ENCODE measurements at regions not wholly inside any gene's neighbourhood (a gene's known extent, or its start where the extent isn't known, plus 50 kb on each side); places are given as distances from the start of the nearest gene placed in this dataset.
"Not testable (repeated sequence)": the region's sequence is repeated elsewhere in the genome, so short reads cannot be mapped to it uniquely, and the experiment has no call there.

GRCh38 chr16:63426275-63426870 lies 1390.1 kb upstream of the CDH8 start:
- H3K9ac ChIP-seq (ENCODE audit: low read depth, low read length): no peak overlapping the region
- H3K9me3 ChIP-seq (ENCODE audit: control insufficient read depth, insufficient read depth, low read length): no peaks in the 10 kb centered on the region
- H3K4me1 ChIP-seq (ENCODE audit: insufficient read depth, low read length): no peaks in the 10 kb centered on the region
- no peaks in the 10 kb centered on the region for H3K36me3 ChIP-seq (ENCODE audit: insufficient read depth, low read length)

GRCh38 chr16:63422715-63423114 lies 1386.5 kb upstream of the CDH8 start:
- Histone ChIP-seq H3K9me3 (ENCODE audit: control insufficient read depth, insufficient read depth, low read length) (no peaks in the 10 kb centered on the region), H3K36me3 (ENCODE audit: insufficient read depth, low read length) (no peaks in the 10 kb centered on the region), H3K4me1 (ENCODE audit: insufficient read depth, low read length) (no peaks in the 10 kb centered on the region), H3K9ac (ENCODE audit: low read depth, low read length) (no peak overlapping the region)

- Histone ChIP-seq H3K9me3 (ENCODE audit: control insufficient read depth, insufficient read depth, low read length) (no peaks in the 10 kb centered on the region), H3K9ac (ENCODE audit: low read depth, low read length) (no peak overlapping the region), H3K36me3 (ENCODE audit: insufficient read depth, low read length) (no peaks in the 10 kb centered on the region), H3K4me1 (ENCODE audit: insufficient read depth, low read length) (no peaks in the 10 kb centered on the region)
These were observed 1380.5 kb upstream of the CDH8 start for GRCh38 chr16:63416712-63417111.

GRCh38 chr16:63415014-63415413 lies 1378.8 kb upstream of the CDH8 start:
- no peaks in the 10 kb centered on the region for H3K36me3 ChIP-seq (ENCODE audit: insufficient read depth, low read length)
- H3K9me3 ChIP-seq (ENCODE audit: control insufficient read depth, insufficient read depth, low read length): no peaks in the 10 kb centered on the region
- no peaks in the 10 kb centered on the region for H3K4me1 ChIP-seq (ENCODE audit: insufficient read depth, low read length)
- no peak overlapping the region for H3K9ac ChIP-seq (ENCODE audit: low read depth, low read length)

- Histone ChIP-seq H3K9ac (ENCODE audit: low read depth, low read length) (no peak overlapping the region), H3K9me3 (ENCODE audit: control insufficient read depth, insufficient read depth, low read length) (no peaks in the 10 kb centered on the region), H3K36me3 (ENCODE audit: insufficient read depth, low read length) (no peaks in the 10 kb centered on the region), H3K4me1 (ENCODE audit: insufficient read depth, low read length) (no peaks in the 10 kb centered on the region)
These were observed 1374.4 kb upstream of the CDH8 start for GRCh38 chr16:63410594-63410993.

GRCh38 chr16:63403792-63404191 lies 1367.6 kb upstream of the CDH8 start:
- Histone ChIP-seq H3K9me3 (ENCODE audit: control insufficient read depth, insufficient read depth, low read length) (no peaks in the 10 kb centered on the region), H3K36me3 (ENCODE audit: insufficient read depth, low read length) (no peaks in the 10 kb centered on the region), H3K4me1 (ENCODE audit: insufficient read depth, low read length) (no peaks in the 10 kb centered on the region), H3K9ac (ENCODE audit: low read depth, low read length) (no peak overlapping the region)

- H3K9me3 ChIP-seq (ENCODE audit: control insufficient read depth, insufficient read depth, low read length); H3K9ac ChIP-seq (ENCODE audit: low read depth, low read length); H3K4me1 ChIP-seq (ENCODE audit: insufficient read depth, low read length); H3K36me3 ChIP-seq (ENCODE audit: insufficient read depth, low read length): not testable (repeated sequence)
These were observed 1352.0 kb upstream of the CDH8 start for GRCh38 chr16:63388277-63388676.

GRCh38 chr16:63385714-63386432 lies 1349.6 kb upstream of the CDH8 start:
- no peak overlapping the region for H3K9ac ChIP-seq (ENCODE audit: low read depth, low read length)
- H3K9me3 ChIP-seq (ENCODE audit: control insufficient read depth, insufficient read depth, low read length): no peaks in the 10 kb centered on the region
- no peaks in the 10 kb centered on the region for H3K4me1 ChIP-seq (ENCODE audit: insufficient read depth, low read length)
- no peaks in the 10 kb centered on the region for H3K36me3 ChIP-seq (ENCODE audit: insufficient read depth, low read length)

GRCh38 chr16:63373744-63374143 lies 1337.5 kb upstream of the CDH8 start:
- H3K9me3 ChIP-seq (ENCODE audit: control insufficient read depth, insufficient read depth, low read length): no peaks in the 10 kb centered on the region
- no peaks in the 10 kb centered on the region; the same call in 1 of the 2 replicates for H3K4me1 ChIP-seq (ENCODE audit: insufficient read depth, low read length)
- no peaks in the 10 kb centered on the region for H3K36me3 ChIP-seq (ENCODE audit: insufficient read depth, low read length)
- no peak overlapping the region for H3K9ac ChIP-seq (ENCODE audit: low read depth, low read length)

- no peaks in the 10 kb centered on the region for H3K36me3 ChIP-seq (ENCODE audit: insufficient read depth, low read length)
- no peaks in the 10 kb centered on the region; the same call in 1 of the 2 replicates for H3K4me1 ChIP-seq (ENCODE audit: insufficient read depth, low read length)
- no peaks in the 10 kb centered on the region for H3K9me3 ChIP-seq (ENCODE audit: control insufficient read depth, insufficient read depth, low read length)
- H3K9ac ChIP-seq (ENCODE audit: low read depth, low read length): no peak overlapping the region
These were observed 1336.6 kb upstream of the CDH8 start for GRCh38 chr16:63372815-63373214.

GRCh38 chr16:63372283-63372682 lies 1336.0 kb upstream of the CDH8 start:
- Histone ChIP-seq H3K9me3 (ENCODE audit: control insufficient read depth, insufficient read depth, low read length) (no peaks in the 10 kb centered on the region), H3K4me1 (ENCODE audit: insufficient read depth, low read length) (no peaks in the 10 kb centered on the region; the same call in 1 of the 2 replicates), H3K36me3 (ENCODE audit: insufficient read depth, low read length) (no peaks in the 10 kb centered on the region), H3K9ac (ENCODE audit: low read depth, low read length) (no peak overlapping the region)

GRCh38 chr16:63365649-63366304 lies 1329.5 kb upstream of the CDH8 start:
- Histone ChIP-seq H3K36me3 (ENCODE audit: insufficient read depth, low read length) (no peaks in the 10 kb centered on the region), H3K9ac (ENCODE audit: low read depth, low read length) (no peak overlapping the region), H3K9me3 (ENCODE audit: control insufficient read depth, insufficient read depth, low read length) (no peaks in the 10 kb centered on the region), H3K4me1 (ENCODE audit: insufficient read depth, low read length) (no peaks in the 10 kb centered on the region)

GRCh38 chr16:63363738-63364137 lies 1327.5 kb upstream of the CDH8 start:
- no peaks in the 10 kb centered on the region for H3K4me1 ChIP-seq (ENCODE audit: insufficient read depth, low read length)
- H3K36me3 ChIP-seq (ENCODE audit: insufficient read depth, low read length): no peaks in the 10 kb centered on the region
- no peaks in the 10 kb centered on the region for H3K9me3 ChIP-seq (ENCODE audit: control insufficient read depth, insufficient read depth, low read length)
- H3K9ac ChIP-seq (ENCODE audit: low read depth, low read length): no peak overlapping the region

GRCh38 chr16:63361032-63361624 lies 1324.9 kb upstream of the CDH8 start:
- no peak overlapping the region for H3K9ac ChIP-seq (ENCODE audit: low read depth, low read length)
- H3K4me1 ChIP-seq (ENCODE audit: insufficient read depth, low read length): no peaks in the 10 kb centered on the region
- H3K9me3 ChIP-seq (ENCODE audit: control insufficient read depth, insufficient read depth, low read length): no peaks in the 10 kb centered on the region
- no peaks in the 10 kb centered on the region for H3K36me3 ChIP-seq (ENCODE audit: insufficient read depth, low read length)

GRCh38 chr16:63349961-63350360 lies 1313.7 kb upstream of the CDH8 start:
- Histone ChIP-seq H3K36me3 (ENCODE audit: insufficient read depth, low read length) (no peaks in the 10 kb centered on the region), H3K9ac (ENCODE audit: low read depth, low read length) (no peak overlapping the region), H3K4me1 (ENCODE audit: insufficient read depth, low read length) (no peaks in the 10 kb centered on the region), H3K9me3 (ENCODE audit: control insufficient read depth, insufficient read depth, low read length) (no peaks in the 10 kb centered on the region)
